Glutamatergic neuron (in vitro differentiated cells): ENCODE measurements at regions not wholly inside any gene's neighbourhood (a gene's known extent, or its start where the extent isn't known, plus 50 kb on each side); places are given as distances from the start of the nearest gene placed in this dataset.

Experiments used
- DNase-seq: peaks from one replicate; pipeline ENCODE4 v3.0.0; 2022
- H3K27ac Mint-ChIP-seq: one replicate; pipeline ENCODE4 v1.8.0; 2020; ENCODE audit warnings: mild to moderate bottlenecking, mixed read lengths, inconsistent platforms; ENCODE audit not compliant: unreplicated experiment
- H3K27me3 Mint-ChIP-seq: one replicate; pipeline ENCODE4 v1.8.0; 2020; ENCODE audit warnings: mild to moderate bottlenecking, moderate library complexity, mixed read lengths, inconsistent platforms; ENCODE audit not compliant: unreplicated experiment
- H3K36me3 Mint-ChIP-seq: one replicate; pipeline ENCODE4 v1.8.0; 2020; ENCODE audit warnings: mild to moderate bottlenecking, mixed read lengths, inconsistent platforms; ENCODE audit not compliant: unreplicated experiment
- H3K4me1 Mint-ChIP-seq: one replicate; pipeline ENCODE4 v1.8.0; 2020; ENCODE audit warnings: mild to moderate bottlenecking, low read depth, mixed read lengths, inconsistent platforms; ENCODE audit not compliant: unreplicated experiment
- H3K4me3 Mint-ChIP-seq: one replicate; pipeline ENCODE4 v1.8.0; 2020; ENCODE audit warnings: mild to moderate bottlenecking, mixed read lengths, inconsistent platforms; ENCODE audit not compliant: unreplicated experiment
- H3K9me3 Mint-ChIP-seq: one replicate; pipeline ENCODE4 v1.8.0; 2020; ENCODE audit warnings: mild to moderate bottlenecking, moderate library complexity, mixed read lengths, inconsistent platforms; ENCODE audit not compliant: unreplicated experiment
- CTCF ChIP-seq: fragments of 200-600 bp; sonication (generic); IDR thresholded peaks from one replicate; pipeline ENCODE4 v1.5.0; 2021; ENCODE audit not compliant: partially characterized antibody, unreplicated experiment

GRCh38 chr11:109819410-109819809 is 273.8 kb upstream of the ZC3H12C start:
- Mint-ChIP-seq H3K27ac (no peak overlapping the region), H3K4me1 (no peaks in the 10 kb centered on the region), H3K36me3 (no peaks in the 10 kb centered on the region), H3K27me3 (no peaks in the 10 kb centered on the region), H3K9me3 (no peaks in the 10 kb centered on the region), H3K4me3 (no peak overlapping the region)
- no peak for DNase-seq
- no peak for TF ChIP-seq CTCF

DNA sequence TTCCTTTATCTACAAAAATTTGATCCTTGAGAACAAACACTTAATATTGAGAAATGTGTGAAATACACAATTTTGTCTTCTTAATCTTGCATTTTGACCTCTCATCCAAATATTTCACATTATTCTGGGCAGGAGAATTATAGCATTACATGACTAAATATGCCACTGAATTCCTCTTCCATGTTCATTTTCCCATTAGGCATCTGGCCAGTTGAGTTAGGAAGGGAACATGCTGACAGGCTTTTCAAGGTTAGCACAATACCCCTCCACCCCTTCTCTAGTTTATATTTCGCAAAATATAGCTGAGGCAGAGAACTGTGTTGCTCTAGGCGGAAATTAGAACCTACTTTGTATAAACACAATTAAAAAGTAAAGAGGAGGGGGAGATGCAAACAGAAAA is 271.7 kb upstream of the ZC3H12C start:
- no peaks in the 10 kb centered on the region for H3K9me3 Mint-ChIP-seq
- TF ChIP-seq CTCF: no peak
- H3K27ac Mint-ChIP-seq: no peak overlapping the region
- H3K4me3 Mint-ChIP-seq: no peak overlapping the region
- no peaks in the 10 kb centered on the region for H3K4me1 Mint-ChIP-seq
- no peaks in the 10 kb centered on the region for H3K27me3 Mint-ChIP-seq
- DNase-seq: no peak
- no peaks in the 10 kb centered on the region for H3K36me3 Mint-ChIP-seq

DNA sequence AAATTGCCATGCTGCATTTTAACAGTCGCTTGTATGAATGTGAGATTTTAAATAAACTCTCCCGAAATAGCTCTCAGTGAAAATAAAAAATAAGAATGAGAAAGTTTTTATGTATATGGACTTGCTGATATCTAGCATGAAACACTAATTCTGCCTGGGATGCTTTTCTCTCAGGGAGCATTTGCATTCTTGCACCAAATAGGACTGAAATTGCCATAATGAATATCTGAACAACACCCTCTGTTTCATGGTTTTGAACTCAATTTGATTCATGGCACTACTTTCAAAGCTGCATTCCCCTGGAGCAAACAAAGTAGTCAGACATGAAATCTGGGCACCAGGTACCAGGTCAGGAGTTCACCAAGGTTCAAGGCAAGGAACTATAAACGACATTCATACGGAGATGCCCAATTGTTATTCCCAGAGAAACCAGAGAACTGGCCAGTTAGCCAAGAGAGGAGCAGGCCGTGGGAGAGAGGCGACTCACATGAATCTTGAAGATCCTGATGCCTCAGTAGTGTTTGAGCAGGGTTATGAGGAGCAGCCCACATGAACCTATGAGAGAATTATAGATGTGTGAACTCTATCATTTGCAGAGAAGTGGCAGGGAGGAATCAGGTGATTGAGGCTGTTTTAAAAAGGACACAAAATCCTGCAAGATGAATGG is 270.6 kb upstream of the ZC3H12C start:
- no peak for TF ChIP-seq CTCF
- no peak for DNase-seq
- Mint-ChIP-seq H3K4me3 (no peak overlapping the region), H3K36me3 (no peaks in the 10 kb centered on the region), H3K4me1 (no peaks in the 10 kb centered on the region), H3K9me3 (no peaks in the 10 kb centered on the region), H3K27ac (no peak overlapping the region), H3K27me3 (no peaks in the 10 kb centered on the region)

- Mint-ChIP-seq H3K27ac (no peak overlapping the region), H3K27me3 (peaks cover 2% of the 10 kb centered on the region), H3K4me1 (peaks cover 5% of the 10 kb centered on the region), H3K4me3 (no peak overlapping the region), H3K9me3 (no peaks in the 10 kb centered on the region), H3K36me3 (no peaks in the 10 kb centered on the region)
- DNase-seq: no peak
- TF ChIP-seq CTCF: no peak
Observed at GRCh38 chr11:109828387-109828786, 264.8 kb upstream of the ZC3H12C start.

DNA sequence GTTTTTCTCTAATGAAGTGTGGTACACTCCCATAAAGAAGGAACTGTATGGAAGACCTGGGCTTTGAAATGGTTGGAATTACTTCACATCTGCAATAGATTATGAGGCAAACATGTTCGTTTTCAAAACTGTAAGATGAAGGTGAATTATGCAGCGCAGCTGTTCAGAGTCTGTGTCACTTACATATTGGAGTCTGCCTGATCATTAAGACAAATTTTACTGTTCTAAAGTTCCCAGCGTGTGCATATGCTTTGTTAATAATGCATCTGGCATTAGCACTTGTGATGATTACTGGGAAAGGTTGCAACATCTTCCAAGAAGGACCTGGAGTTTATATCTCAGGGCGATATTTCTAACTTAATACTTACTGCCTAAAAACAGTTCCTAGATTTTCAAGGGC is 255.2 kb upstream of the ZC3H12C start:
- no peaks in the 10 kb centered on the region for H3K4me1 Mint-ChIP-seq

More for the DNA sequence above, 255.2 kb upstream of the ZC3H12C start:
- no peak for TF ChIP-seq CTCF
- Mint-ChIP-seq H3K27me3 (peaks cover 1% of the 10 kb centered on the region), H3K27ac (no peak overlapping the region), H3K36me3 (no peaks in the 10 kb centered on the region), H3K4me3 (no peak overlapping the region), H3K9me3 (no peaks in the 10 kb centered on the region)
- no peak for DNase-seq
